GM19328 (cell line): ENCODE measurements at regions not wholly inside any gene's neighbourhood (a gene's known extent, or its start where the extent isn't known, plus 50 kb on each side); places are given as distances from the start of the nearest gene placed in this dataset.
"Not testable (repeated sequence)": the region's sequence is repeated elsewhere in the genome, so short reads cannot be mapped to it uniquely, and the experiment has no call there.

Experiments
- ATAC-seq: cut with Tn5 transposase; IDR thresholded peaks from one replicate; pipeline ENCODE4 v1.9.1; 2021; ENCODE audit warnings: mild to moderate bottlenecking, moderate library complexity; ENCODE audit not compliant: unreplicated experiment

GRCh38 chr4:14404730-14405129, 597.6 kb upstream of the CPEB2 start:
- no peak for ATAC-seq

- ATAC-seq = no peak
Observed at GRCh38 chr4:14410516-14410915, 591.8 kb upstream of the CPEB2 start.

GRCh38 chr4:14415146-14415545, 587.1 kb upstream of the CPEB2 start:
- ATAC-seq = no peak

GRCh38 chr4:14419516-14419915, 582.8 kb upstream of the CPEB2 start:
- no peak for ATAC-seq

- ATAC-seq = not testable (repeated sequence)
Observed at GRCh38 chr4:14426297-14426696, 576.0 kb upstream of the CPEB2 start.

- no peak for ATAC-seq
Observed at GRCh38 chr4:14428125-14428524, 574.2 kb upstream of the CPEB2 start.

GRCh38 chr4:14431155-14432134, 570.8 kb upstream of the CPEB2 start:
- no peak for ATAC-seq

GRCh38 chr4:14434483-14434882, 567.8 kb upstream of the CPEB2 start:
- no peak for ATAC-seq

- ATAC-seq = no peak
Observed at GRCh38 chr4:14434916-14435315, 567.4 kb upstream of the CPEB2 start.

GRCh38 chr4:14441561-14441960, 560.7 kb upstream of the CPEB2 start:
- ATAC-seq = no peak

- no peak for ATAC-seq
Observed at GRCh38 chr4:14445882-14446281, 556.4 kb upstream of the CPEB2 start.

- no peak for ATAC-seq
Observed at GRCh38 chr4:14446311-14446710, 556.0 kb upstream of the CPEB2 start.

GRCh38 chr4:14446904-14447303, 555.4 kb upstream of the CPEB2 start:
- no peak for ATAC-seq

- no peak for ATAC-seq
Observed at GRCh38 chr4:14449308-14449707, 553.0 kb upstream of the CPEB2 start.

GRCh38 chr4:14452001-14452400, 550.3 kb upstream of the CPEB2 start:
- no peak for ATAC-seq

- no peak for ATAC-seq
Observed at GRCh38 chr4:14452764-14453163, 549.5 kb upstream of the CPEB2 start.

- no peak for ATAC-seq
Observed at GRCh38 chr4:14458463-14458862, 543.8 kb upstream of the CPEB2 start.

GRCh38 chr4:14465057-14465456, 537.2 kb upstream of the CPEB2 start:
- ATAC-seq = no peak

- no peak for ATAC-seq
Observed at GRCh38 chr4:14465507-14465906, 536.8 kb upstream of the CPEB2 start.

- no peak for ATAC-seq
Observed at GRCh38 chr4:14478504-14478903, 523.8 kb upstream of the CPEB2 start.

GRCh38 chr4:14496408-14496807, 505.9 kb upstream of the CPEB2 start:
- no peak for ATAC-seq

GRCh38 chr4:14496969-14497368, 505.3 kb upstream of the CPEB2 start:
- ATAC-seq = no peak

- no peak for ATAC-seq
Observed at GRCh38 chr4:14504162-14504561, 498.1 kb upstream of the CPEB2 start.
